OCI-LY7 (cell line): ENCODE measurements at regions not wholly inside any gene's neighbourhood (a gene's known extent, or its start where the extent isn't known, plus 50 kb on each side); places are given as distances from the start of the nearest gene placed in this dataset.

Source experiments
- EZH2phosphoT487 ChIP-seq: fragments of 200-600 bp; sonication (generic); IDR thresholded peaks from 2 replicates; pipeline ENCODE4 v1.6.1; 2018; ENCODE audit warnings: low read depth, borderline replicate concordance, mild to moderate bottlenecking, mixed run types, antibody characterized with exemption, low read length, moderate library complexity, mixed read lengths
- TF ChIP-seq, protein P1 (sequence below): fragments of 200-600 bp; sonication (generic); conservative IDR thresholded peaks from 2 replicates; pipeline ENCODE4 v1.5.1; 2014; ENCODE audit warnings: mild to moderate bottlenecking, antibody characterized with exemption, low read length, moderate library complexity, mixed read lengths

DNA sequence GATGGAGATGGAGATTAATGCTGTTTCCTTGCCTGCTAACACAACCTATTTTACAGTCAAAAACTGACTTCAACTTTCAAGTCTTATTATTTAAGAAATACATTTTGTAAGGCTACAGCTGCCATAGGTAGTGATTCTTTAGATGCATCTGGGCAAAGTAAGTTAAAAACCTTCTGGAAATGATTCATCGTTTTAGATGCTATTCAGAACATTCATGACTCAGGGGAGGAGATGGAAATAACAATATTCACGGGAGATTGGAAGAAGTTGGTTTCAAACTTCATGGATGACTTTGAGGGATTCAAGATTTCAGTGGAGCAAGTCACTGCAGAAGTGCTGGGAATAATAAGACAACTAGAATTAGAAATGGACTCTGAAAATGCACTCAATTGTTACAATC is 174.9 kb upstream of the GGTLC1 start:
- TF ChIP-seq, protein P1, sequence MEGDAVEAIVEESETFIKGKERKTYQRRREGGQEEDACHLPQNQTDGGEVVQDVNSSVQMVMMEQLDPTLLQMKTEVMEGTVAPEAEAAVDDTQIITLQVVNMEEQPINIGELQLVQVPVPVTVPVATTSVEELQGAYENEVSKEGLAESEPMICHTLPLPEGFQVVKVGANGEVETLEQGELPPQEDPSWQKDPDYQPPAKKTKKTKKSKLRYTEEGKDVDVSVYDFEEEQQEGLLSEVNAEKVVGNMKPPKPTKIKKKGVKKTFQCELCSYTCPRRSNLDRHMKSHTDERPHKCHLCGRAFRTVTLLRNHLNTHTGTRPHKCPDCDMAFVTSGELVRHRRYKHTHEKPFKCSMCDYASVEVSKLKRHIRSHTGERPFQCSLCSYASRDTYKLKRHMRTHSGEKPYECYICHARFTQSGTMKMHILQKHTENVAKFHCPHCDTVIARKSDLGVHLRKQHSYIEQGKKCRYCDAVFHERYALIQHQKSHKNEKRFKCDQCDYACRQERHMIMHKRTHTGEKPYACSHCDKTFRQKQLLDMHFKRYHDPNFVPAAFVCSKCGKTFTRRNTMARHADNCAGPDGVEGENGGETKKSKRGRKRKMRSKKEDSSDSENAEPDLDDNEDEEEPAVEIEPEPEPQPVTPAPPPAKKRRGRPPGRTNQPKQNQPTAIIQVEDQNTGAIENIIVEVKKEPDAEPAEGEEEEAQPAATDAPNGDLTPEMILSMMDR: no peak
- no peak for TF ChIP-seq EZH2phosphoT487
